Transverse colon (tissue), 4 donors: ENCODE measurements at regions not wholly inside any gene's neighbourhood (a gene's known extent, or its start where the extent isn't known, plus 50 kb on each side); places are given as distances from the start of the nearest gene placed in this dataset.

ENCODE experiments used
- CTCF ChIP-seq, 5 experiments: fragments of 200-600 bp in 3 of 5; fragments of 450-650 bp in 2 of 5; sonication (generic) in 3 of 5; IDR thresholded peaks; 1 replicate in 2 of 5; 2 replicates in 3 of 5; pipeline ENCODE4 v1.5.1; 2016 to 2017; ENCODE audit warnings: antibody characterized with exemption in 5 of 5, inconsistent platforms in 3 of 5, mild to moderate bottlenecking in 2 of 5, moderate library complexity in 1 of 5
- EP300 ChIP-seq: sonication (generic); formaldehyde crosslinking; IDR thresholded peaks from one replicate; pipeline ENCODE4 v1.6.1; 2017; ENCODE audit warnings: antibody characterized with exemption, low read depth
- POLR2A ChIP-seq: fragments of 450-650 bp; IDR thresholded peaks from one replicate; pipeline ENCODE4 v1.6.1; 2016; ENCODE audit warnings: antibody characterized with exemption, mild to moderate bottlenecking, moderate library complexity
- POLR2AphosphoS5 ChIP-seq, 3 donors: sonication (generic); formaldehyde crosslinking; IDR thresholded peaks; one replicate each; pipeline ENCODE4 v1.6.1; 2016; ENCODE audit warnings: antibody characterized with exemption in 3 of 3

- TF ChIP-seq CTCF (IDR thresholded peaks at IDR 0.05) (no peak), EP300 (no peak), POLR2A (no peak), POLR2AphosphoS5 (IDR thresholded peaks at IDR 0.05) (no peak)
These were observed 129.3 kb upstream of the KCNJ16 start for GRCh38 chr17:69945698-69946185.
